ENCODE measurements at regions not wholly inside any gene's neighbourhood (a gene's known extent, or its start where the extent isn't known, plus 50 kb on each side); places are given as distances from the start of the nearest gene placed in this dataset.

- TF ChIP-seq CTCF (IDR thresholded peaks at IDR 0.05), result no peak
- no peak for TF ChIP-seq POLR2A (IDR thresholded peaks at IDR 0.05)
Observed at GRCh38 chr20:41686961-41687360, 68.8 kb upstream of the CHD6 start.

Data from Peyer's patch (tissue), 4 donors.